Osteoblast (primary cell): ENCODE measurements at regions not wholly inside any gene's neighbourhood (a gene's known extent, or its start where the extent isn't known, plus 50 kb on each side); places are given as distances from the start of the nearest gene placed in this dataset.
"Not testable (repeated sequence)": the region's sequence is repeated elsewhere in the genome, so short reads cannot be mapped to it uniquely, and the experiment has no call there.

Experiments used
- DNase-seq: peaks from one replicate; pipeline ENCODE4 v3.0.0; 2011; ENCODE audit warnings: low spot score, mixed read lengths; ENCODE audit not compliant: insufficient read length; ENCODE audit errors: missing footprints
- H2AFZ ChIP-seq: 2 replicates; pipeline ENCODE4 v1.6.0; 2011; ENCODE audit warnings: mild to moderate bottlenecking, low read length
- H3K27ac ChIP-seq: 2 replicates; pipeline ENCODE4 v1.5.1; 2011; ENCODE audit warnings: mild to moderate bottlenecking, low read depth, low read length, moderate library complexity
- H3K27me3 ChIP-seq: 2 replicates; pipeline ENCODE4 v1.6.0; 2012; ENCODE audit warnings: mild to moderate bottlenecking, control low read depth, inconsistent platforms, low read length, moderate library complexity; ENCODE audit not compliant: insufficient read depth
- H3K36me3 ChIP-seq: 2 replicates; pipeline ENCODE4 v1.5.1; 2011; ENCODE audit warnings: mild to moderate bottlenecking, low read length, control low read depth, moderate library complexity; ENCODE audit not compliant: insufficient read depth
- H3K4me1 ChIP-seq: 2 replicates; pipeline ENCODE4 v1.5.1; 2011; ENCODE audit warnings: mild to moderate bottlenecking, low read length, control low read depth, moderate library complexity; ENCODE audit not compliant: insufficient read depth
- H3K4me2 ChIP-seq: 2 replicates; pipeline ENCODE4 v1.6.0; 2011; ENCODE audit warnings: mild to moderate bottlenecking, low read length; ENCODE audit not compliant: insufficient read depth
- H3K4me3 ChIP-seq: fragments of 200-600 bp; sonication (generic); 3 replicates; pipeline ENCODE4 v1.5.1; 2012; ENCODE audit warnings: mild to moderate bottlenecking, low read length, inconsistent platforms; ENCODE audit not compliant: insufficient read depth
- H3K79me2 ChIP-seq: 2 replicates; pipeline ENCODE4 v1.6.0; 2012; ENCODE audit warnings: mild to moderate bottlenecking, low read length, control low read depth, inconsistent platforms; ENCODE audit not compliant: insufficient read depth
- H3K9me3 ChIP-seq: 2 replicates; pipeline ENCODE4 v1.5.1; 2011; ENCODE audit warnings: low read depth, low read length, control low read depth
- H4K20me1 ChIP-seq: 2 replicates; pipeline ENCODE4 v1.6.0; 2012; ENCODE audit warnings: mild to moderate bottlenecking, low read length, control low read depth; ENCODE audit not compliant: insufficient read depth
- TF ChIP-seq, protein P1 (sequence below): IDR thresholded peaks from 2 replicates; pipeline ENCODE4 v1.5.1; 2011; ENCODE audit warnings: mild to moderate bottlenecking, low read depth, low read length, moderate library complexity; ENCODE audit errors: extremely low read depth

DNA sequence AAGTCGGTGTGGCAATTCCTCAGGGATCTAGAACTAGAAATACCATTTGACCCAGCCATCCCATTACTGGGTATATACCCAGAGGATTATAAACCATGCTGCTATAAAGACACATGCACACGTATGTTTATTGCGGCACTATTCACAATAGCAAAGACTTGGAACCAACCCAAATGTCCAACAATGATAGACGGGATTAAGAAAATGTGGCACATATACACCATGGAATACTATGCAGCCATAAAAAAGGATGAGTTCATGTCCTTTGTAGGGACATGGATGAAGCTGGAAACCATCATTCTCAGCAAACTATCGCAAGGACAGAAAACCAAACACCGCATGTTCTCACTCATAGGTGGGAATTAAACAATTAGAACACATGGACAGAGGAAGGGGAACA lies 80.6 kb upstream of the ST3GAL5 start:
- not testable (repeated sequence) for H3K27ac ChIP-seq, H3K4me3 ChIP-seq

DNA sequence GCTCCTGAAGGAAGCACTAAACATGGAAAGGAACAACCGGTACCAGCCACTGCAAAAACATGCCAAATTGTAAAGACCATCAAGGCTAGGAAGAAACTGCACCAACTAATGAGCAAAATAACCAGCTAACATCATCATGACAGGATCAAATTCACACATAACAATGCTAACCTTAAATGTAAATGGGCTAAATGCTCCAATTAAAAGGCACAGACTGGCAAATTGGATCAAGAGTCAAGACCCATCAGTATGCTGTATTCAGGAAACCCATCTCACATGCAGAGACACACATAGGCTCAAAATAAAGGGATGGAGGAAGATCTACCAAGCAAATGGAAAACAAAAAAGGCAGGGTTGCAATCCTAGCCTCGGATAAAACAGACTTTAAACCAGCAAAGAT lies 77.0 kb upstream of the ST3GAL5 start:
- H3K27ac ChIP-seq, H3K4me3 ChIP-seq, H4K20me1 ChIP-seq, H3K9me3 ChIP-seq, H3K4me2 ChIP-seq, DNase-seq, H2AFZ ChIP-seq, H3K79me2 ChIP-seq, H3K4me1 ChIP-seq, H3K36me3 ChIP-seq, H3K27me3 ChIP-seq: not testable (repeated sequence)

More for the DNA sequence above, 80.6 kb upstream of the ST3GAL5 start:
- not testable (repeated sequence) for H3K36me3 ChIP-seq, DNase-seq, H4K20me1 ChIP-seq, H3K4me2 ChIP-seq, H3K4me1 ChIP-seq, H3K27me3 ChIP-seq, H2AFZ ChIP-seq, H3K9me3 ChIP-seq, H3K79me2 ChIP-seq

DNA sequence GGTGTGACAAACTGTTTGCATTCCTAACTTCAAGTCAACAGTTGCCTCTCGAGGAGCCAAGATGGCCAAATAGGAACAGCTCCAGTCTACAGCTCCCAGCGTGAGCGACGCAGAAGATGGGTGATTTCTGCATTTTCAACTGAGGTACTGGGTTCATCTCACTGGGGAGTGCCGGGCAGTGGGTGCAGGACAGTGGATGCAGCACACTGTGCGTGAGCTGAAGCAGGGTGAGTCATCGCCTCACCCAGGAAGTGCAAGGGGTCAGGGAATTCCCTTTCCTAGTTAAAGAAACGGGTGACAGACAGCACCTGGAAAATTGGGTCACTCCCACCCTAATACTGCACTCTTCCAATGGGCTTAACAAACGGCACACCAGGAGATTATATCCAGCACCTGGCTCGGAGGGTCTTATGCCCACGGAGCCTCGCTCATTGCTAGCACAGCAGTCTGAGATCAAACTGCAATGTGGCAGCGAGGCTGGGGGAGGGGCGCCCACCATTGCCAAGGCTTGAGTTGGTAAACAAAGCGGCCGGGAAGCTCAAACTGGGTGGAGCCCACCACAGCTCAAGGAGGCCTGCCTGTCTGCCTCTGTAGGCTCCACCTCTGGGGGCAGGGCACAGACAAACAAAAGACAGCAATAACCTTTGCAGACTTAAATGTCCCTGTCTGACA lies 75.1 kb upstream of the ST3GAL5 start:
- H3K27ac ChIP-seq, H3K79me2 ChIP-seq, H3K4me2 ChIP-seq, H3K4me3 ChIP-seq, H3K4me1 ChIP-seq, H4K20me1 ChIP-seq, H3K27me3 ChIP-seq, H3K9me3 ChIP-seq, H3K36me3 ChIP-seq, DNase-seq, H2AFZ ChIP-seq: not testable (repeated sequence)

DNA sequence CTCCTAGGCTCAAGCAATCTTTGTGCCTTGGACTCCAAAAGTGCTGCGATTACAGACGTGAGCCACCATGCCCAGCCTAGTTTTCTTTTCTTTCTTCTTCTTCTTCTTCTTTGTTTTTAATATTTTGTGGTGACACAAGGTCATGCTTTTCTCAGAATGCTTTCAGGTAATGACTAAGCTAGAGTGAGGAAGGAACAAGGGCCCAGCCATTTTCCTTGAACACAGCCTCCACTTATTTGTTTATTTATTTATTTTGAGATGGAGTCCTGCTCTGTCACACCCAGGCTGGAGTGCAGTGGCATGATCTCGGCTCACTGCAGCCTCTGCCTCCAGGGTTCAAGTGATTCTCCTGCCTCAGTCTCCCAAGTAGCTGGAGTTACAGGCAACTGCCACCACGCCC lies 74.3 kb upstream of the ST3GAL5 start:
- no peak overlapping the region for H3K4me2 ChIP-seq
- H3K4me1 ChIP-seq = no peaks in the 10 kb centered on the region
- TF ChIP-seq, protein P1, sequence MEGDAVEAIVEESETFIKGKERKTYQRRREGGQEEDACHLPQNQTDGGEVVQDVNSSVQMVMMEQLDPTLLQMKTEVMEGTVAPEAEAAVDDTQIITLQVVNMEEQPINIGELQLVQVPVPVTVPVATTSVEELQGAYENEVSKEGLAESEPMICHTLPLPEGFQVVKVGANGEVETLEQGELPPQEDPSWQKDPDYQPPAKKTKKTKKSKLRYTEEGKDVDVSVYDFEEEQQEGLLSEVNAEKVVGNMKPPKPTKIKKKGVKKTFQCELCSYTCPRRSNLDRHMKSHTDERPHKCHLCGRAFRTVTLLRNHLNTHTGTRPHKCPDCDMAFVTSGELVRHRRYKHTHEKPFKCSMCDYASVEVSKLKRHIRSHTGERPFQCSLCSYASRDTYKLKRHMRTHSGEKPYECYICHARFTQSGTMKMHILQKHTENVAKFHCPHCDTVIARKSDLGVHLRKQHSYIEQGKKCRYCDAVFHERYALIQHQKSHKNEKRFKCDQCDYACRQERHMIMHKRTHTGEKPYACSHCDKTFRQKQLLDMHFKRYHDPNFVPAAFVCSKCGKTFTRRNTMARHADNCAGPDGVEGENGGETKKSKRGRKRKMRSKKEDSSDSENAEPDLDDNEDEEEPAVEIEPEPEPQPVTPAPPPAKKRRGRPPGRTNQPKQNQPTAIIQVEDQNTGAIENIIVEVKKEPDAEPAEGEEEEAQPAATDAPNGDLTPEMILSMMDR = no peak
- no peaks in the 10 kb centered on the region for H3K79me2 ChIP-seq
- H2AFZ ChIP-seq = no peak overlapping the region
- DNase-seq = no peak
- no peak overlapping the region for H3K27ac ChIP-seq
- no peaks in the 10 kb centered on the region for H3K9me3 ChIP-seq
- no peaks in the 10 kb centered on the region for H3K36me3 ChIP-seq
- H4K20me1 ChIP-seq = no peaks in the 10 kb centered on the region
- no peaks in the 10 kb centered on the region for H3K27me3 ChIP-seq
- no peak overlapping the region for H3K4me3 ChIP-seq

DNA sequence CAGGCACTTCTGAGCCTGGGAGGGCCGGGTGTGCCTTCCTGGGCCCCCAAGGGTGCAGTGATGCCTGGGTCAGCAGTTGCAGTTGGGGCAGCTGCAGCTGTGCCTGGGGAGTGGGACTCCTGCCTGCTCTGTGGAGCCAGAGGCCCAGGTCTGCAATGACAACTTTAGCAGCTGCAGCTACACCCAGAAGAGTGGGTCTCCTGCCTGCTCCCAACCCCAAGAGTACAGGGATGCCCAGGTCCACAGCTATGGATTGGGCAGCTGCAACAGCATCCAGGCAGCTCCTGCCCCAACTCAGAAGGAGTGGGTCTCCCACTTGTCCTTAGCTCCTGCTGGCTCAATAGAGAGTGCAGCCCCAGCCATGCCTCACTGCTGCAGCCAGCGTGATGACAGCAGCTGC lies 73.0 kb upstream of the ST3GAL5 start:
- H3K27ac ChIP-seq = no peak overlapping the region
- TF ChIP-seq, protein P1 = no peak
- no peaks in the 10 kb centered on the region for H3K4me1 ChIP-seq
- no peak overlapping the region for H3K4me3 ChIP-seq
- no peak overlapping the region for H2AFZ ChIP-seq
- H3K9me3 ChIP-seq = no peaks in the 10 kb centered on the region
- H3K79me2 ChIP-seq = no peaks in the 10 kb centered on the region
- H3K4me2 ChIP-seq = no peak overlapping the region
- DNase-seq = no peak
- no peaks in the 10 kb centered on the region for H3K27me3 ChIP-seq
- H4K20me1 ChIP-seq = no peaks in the 10 kb centered on the region
- no peaks in the 10 kb centered on the region for H3K36me3 ChIP-seq
